ENCODE measurements at regions not wholly inside any gene's neighbourhood (a gene's known extent, or its start where the extent isn't known, plus 50 kb on each side); places are given as distances from the start of the nearest gene placed in this dataset.

DNA sequence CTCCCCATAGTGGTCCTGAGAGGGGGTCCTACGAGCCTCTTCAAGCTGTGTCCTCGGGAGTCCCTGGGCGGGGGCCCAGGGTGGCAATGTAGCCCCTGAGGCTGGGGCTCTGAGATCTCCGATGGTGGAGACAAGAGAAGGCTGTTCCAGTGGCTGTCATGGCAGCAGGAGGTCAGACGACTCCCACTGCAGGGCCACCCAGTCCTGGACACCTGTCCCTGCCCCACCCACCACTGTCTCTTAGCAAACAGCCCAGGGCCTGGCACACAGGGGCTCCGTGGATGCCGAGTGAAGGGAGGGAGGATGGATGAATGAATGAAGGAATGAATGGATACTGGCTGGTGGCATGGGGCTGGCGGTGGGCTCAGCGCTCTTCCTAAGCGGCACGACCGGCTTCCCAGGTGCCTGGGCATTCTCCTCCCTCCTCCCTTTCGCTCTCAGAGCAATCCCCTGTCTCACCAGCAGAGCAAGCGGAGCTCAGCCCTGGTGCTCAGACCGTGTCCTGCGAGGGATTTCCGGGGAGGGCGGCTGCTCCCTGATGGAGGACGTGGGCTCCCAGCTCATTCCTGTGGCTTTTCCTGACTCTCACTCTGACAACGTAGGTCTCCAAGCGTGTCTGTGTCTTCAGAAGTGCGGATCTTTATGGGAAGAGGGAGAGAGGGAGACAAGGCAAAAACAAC is 1272.6 kb downstream of the BRD1 start:
- DNase-seq (ENCODE audit: low read depth, low spot score), result no peak

- DNase-seq (ENCODE audit: low read depth, low spot score), result no peak
Observed at GRCh38 chr22:48553694-48554308, 1273.9 kb downstream of the BRD1 start.

DNA sequence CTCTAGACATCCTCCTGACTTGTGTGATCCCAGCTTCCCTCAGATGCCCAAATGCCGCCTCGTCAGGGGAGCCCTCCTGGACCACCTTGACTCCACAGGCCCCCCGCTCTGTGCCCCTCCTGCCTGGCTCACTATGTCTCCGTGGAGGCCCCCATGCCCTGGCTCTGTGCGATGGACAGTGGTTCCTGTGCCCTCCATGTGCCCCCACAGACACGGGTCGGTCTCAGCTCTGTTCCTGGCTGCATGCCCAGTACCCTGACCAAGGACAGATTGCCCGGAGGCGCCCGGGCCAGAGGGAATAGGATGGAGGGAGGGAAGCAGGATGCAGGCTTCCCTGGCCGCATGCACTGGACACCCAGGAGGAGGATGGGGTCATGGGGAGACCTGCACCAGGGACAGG is 1274.6 kb downstream of the BRD1 start:
- DNase-seq (ENCODE audit: low read depth, low spot score), result no peak

DNA sequence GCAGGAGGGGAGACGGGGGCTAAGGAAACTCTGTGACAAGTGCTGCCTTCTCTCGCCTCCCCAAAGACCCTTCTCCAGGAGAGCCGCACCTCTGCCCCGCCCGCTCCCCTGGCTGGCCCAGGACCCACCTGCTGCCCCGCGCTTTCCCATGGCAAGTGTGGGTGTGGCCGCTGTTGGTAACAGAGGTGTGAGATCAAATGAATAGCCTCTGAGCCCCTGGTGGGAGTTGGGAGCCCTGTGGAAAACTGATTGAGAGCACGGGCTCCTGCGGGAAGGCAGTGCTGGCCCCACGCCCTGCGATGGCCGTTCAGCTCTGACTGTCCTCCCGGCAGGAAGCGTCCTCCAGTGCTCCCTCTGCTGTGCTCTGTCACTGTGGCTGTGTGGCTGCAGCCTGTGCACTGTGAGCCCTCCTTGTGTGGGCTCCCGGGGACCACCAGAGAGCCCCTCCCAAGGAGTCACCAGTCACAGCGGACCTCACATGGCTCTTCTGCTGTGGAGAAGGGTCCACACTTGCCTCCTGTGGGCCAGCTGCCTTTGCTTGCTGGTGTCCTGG is 1275.9 kb downstream of the BRD1 start:
- DNase-seq (ENCODE audit: low read depth, low spot score), result no peak

DNA sequence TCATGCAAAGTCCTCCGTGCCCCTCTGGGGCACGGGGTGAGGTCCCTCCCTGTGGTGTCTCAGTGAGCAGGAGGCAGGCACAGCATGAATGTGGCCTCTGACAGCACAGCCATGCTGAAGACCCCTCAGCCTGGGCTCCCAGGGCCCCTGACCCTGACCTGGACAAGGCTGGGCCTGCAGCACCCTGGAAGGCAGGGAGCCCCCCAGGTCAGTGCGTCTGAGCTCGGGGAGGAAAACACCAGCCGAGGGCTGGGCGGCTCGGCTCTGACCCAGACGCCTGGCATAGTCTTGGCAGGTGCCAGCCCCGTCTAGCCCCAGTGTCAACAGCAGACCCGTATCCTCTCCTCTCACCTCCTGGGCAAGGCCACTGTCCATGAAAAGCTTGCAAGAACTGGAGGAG is 1276.6 kb downstream of the BRD1 start:
- no peak for DNase-seq (ENCODE audit: low read depth, low spot score)

- DNase-seq (ENCODE audit: low read depth, low spot score), result no peak
Observed at GRCh38 chr22:48548391-48548790, 1279.3 kb downstream of the BRD1 start.

DNA sequence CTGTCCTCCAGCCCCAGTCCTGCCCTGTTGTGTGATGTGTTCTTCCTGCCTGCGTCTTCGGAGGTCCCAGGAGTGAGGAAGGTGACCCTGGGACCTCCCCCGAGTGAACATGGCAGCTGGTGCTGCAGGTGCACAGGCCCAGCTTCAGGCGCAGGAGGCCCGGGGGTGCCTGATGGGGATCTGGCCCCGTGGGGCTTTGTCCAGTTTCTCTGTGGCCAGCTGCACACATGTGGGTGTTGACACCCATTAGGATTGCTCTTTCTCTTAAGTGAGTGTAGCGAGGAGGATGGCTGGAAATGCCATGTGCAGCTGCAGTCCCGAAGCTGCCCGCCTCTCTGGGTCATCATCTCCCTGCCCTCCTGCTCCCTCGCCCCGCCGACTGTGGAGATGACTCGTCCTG is 1279.7 kb downstream of the BRD1 start:
- no peak for DNase-seq (ENCODE audit: low read depth, low spot score)

- DNase-seq (ENCODE audit: low read depth, low spot score), result no peak
Observed at GRCh38 chr22:48546653-48547424, 1280.8 kb downstream of the BRD1 start.

DNA sequence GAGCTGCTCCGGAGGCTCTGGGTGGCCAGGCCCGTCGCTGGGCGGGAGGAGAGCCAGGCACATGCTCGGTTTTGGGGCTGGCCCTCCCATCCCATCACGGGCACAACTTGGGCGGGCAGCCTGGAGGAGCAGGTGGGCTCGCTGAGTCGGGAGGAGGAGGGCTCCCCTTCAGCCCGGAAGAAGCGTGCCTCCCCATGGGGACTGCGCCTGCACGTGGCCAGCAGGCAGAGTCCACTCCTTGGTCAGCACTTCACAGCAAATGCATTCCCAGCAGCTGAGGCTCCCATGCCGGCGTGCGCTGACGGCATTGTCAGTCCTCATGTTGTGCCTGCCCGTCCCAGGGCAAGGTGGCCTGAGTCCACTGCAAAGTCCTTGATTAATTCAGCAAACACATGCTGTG is 1281.7 kb downstream of the BRD1 start:
- no peak for DNase-seq (ENCODE audit: low read depth, low spot score)

DNA sequence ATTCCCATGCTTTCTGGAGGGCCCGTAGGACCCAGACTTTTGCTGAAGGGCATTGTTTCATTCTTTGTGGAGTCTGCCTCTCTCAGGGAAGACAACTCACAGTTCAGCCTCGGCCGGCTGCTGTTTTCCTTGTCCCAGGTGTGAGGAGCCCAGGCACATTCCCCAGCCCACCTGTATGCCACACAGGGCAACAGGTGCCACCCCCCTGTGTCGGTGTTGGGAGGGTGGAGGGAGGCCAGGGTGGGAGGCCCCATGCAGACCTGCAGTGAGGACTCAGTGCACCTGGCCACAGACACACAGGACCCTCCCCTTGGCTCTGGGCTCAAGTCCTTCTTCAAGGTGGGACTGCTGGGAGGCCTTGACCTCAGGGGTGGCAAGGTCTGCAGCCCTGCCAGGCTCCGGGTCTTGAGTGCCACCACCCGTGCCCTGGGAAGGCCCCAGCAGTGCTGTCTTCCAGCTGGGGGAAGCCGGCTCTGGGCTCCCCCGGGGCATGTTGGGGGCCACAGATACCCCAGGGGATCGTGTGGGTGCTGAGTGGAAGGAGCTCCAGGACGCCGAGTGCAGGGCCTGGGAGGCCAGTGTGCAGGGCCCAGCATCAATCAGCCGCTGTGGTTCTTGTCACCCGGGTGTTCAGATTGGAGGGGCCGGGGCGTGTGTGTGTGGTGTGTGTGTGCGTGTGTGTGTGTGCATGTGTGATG is 1286.1 kb downstream of the BRD1 start:
- DNase-seq (ENCODE audit: low read depth, low spot score), result no peak

- no peak for DNase-seq (ENCODE audit: low read depth, low spot score)
Observed at GRCh38 chr22:48539261-48539660, 1288.4 kb downstream of the BRD1 start.

DNA sequence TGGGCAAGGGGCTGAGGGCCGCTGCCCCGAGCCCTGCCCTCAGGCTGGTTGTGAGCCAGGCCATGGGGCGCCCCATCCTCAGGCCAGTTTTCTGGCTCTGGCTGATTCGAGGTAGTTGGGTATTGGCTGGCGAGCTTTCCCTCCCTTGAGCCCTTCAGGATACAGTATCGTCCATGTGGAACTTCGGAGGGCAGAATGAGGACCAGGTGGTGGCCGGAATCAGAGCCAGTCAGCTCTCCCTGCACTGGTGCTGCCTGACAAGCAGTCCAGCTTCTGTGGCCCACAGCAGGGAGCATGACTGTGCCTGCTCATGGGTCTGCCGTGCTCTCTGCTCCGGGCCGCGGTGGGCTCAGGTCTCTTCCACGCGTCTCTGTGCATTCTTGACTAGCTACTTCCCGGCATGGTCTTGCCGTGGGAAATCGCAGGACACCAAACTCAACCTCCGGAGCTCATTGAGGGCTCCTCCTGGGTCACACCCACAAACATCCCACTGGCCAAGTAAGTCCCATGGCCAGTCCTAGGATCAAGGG is 1289.3 kb downstream of the BRD1 start:
- DNase-seq (ENCODE audit: low read depth, low spot score), result no peak

DNA sequence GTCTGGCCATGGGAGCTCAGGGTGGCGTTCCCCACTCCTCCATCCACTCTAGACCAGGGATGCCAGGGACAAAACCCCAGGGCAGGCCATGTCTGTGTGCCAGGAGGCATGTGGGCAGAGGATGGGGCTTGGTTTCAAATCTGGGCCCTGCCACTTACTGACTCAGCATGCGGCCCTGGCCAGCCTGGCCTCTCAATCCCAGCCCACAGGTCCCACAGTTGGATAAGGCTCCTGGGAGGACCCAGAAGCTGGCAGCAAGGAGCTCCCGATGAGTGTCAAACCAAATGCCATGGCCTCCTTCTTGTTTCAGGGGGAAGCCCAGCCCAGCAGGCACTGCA is 1290.4 kb downstream of the BRD1 start:
- DNase-seq (ENCODE audit: low read depth, low spot score), result no peak

- no peak for DNase-seq (ENCODE audit: low read depth, low spot score)
Observed at GRCh38 chr22:48536541-48537342, 1290.9 kb downstream of the BRD1 start.

DNA sequence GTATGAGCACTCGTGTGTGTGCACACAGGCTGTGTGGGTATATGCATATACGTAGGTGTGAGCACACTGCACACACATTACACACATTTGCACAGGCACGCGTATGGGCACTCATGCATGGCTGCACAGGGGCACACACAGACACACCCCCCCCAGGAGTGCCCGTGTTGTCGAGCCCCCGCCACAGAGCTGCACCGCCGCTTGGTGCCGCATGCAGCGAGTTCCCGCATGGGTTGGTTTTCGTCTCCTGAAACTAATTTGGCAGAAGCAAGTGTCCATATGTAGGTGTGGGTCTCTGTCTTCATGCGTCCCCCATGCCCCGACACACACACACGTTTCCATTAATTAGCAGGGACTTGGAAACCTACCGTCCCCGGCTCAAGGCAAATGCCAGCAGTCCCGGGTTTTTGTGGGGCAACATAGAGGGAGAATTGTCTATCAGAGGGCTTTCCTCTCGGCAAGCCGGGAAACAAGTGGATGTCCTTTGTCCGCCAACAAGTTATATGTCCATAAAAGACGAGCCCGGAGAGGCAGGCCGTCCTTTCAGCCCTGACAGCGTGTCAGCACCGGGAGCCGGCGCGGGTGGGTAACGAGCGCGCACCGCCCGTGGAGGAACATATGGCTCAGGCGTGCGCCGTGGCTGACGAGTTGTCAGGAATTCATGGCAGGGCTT is 1291.7 kb downstream of the BRD1 start:
- DNase-seq (ENCODE audit: low read depth, low spot score), result no peak

DNA sequence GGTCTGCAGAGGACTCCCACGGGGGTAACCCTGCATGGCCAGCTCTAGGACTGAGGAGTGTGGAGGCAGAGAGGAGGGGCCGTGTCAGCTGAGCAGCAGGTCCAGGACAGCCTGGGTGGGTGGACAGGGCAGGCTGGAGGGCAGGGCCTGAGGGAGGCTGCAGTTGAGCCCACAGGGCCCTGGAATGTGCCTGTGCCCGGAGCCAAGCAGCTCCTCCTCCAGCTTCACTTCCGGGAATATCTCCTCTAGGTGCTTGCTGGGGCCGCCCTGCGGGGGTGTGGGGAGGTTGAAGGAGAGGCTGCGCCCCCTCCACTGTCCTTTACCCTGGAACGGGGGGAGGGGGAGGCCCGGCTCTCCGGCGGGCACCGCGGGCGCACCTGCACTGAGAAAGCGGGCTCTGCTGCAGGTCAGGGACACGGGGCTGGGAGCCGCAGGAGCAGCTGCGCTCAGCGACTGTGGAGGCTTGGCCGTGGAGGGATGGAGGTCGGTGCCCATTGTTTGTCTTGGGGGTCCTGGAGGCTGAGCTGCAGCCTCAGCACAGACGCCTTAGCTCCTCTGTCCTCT is 1293.2 kb downstream of the BRD1 start:
- DNase-seq (ENCODE audit: low read depth, low spot score), result no peak

GRCh38 chr22:48532986-48533385 is 1294.7 kb downstream of the BRD1 start:
- no peak for DNase-seq (ENCODE audit: low read depth, low spot score)

- DNase-seq (ENCODE audit: low read depth, low spot score), result no peak
Observed at GRCh38 chr22:48531761-48532435, 1295.8 kb downstream of the BRD1 start.

GRCh38 chr22:48531108-48531507 is 1296.6 kb downstream of the BRD1 start:
- DNase-seq (ENCODE audit: low read depth, low spot score), result no peak

DNA sequence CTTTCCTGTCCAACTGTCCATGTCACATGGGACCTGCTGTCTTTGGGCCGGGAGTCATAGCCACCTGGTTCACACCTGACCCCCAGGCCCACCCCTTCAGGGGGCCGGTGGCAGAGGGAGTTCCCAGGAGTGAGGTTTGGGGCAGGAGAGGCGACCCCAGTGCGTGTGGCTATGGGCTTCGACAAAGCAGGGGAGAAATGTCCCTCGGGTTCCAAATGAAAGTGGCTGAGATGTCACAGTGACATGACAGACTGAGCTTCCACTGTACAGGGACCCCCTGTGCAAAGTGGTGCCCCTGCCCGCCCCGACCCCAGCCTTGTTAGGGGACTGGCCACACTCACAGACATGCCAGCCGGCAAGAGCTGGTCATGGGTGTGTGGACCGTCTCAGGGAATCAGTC is 1297.0 kb downstream of the BRD1 start:
- no peak for DNase-seq (ENCODE audit: low read depth, low spot score)
